ENCODE measurements at regions not wholly inside any gene's neighbourhood (a gene's known extent, or its start where the extent isn't known, plus 50 kb on each side); places are given as distances from the start of the nearest gene placed in this dataset.
A peak's percentile ranks its signal among the peaks of the same experiment; 100 is the strongest.

- DNase-seq (ENCODE audit: low read depth), result no peak
Observed at GRCh38 chr2:158905341-158905740, 63.1 kb upstream of the TANC1 start.

GRCh38 chr2:158905784-158906183 lies 62.7 kb upstream of the TANC1 start:
- no peak for DNase-seq (ENCODE audit: low read depth)

GRCh38 chr2:158907926-158908456 lies 60.4 kb upstream of the TANC1 start:
- no peak for DNase-seq (ENCODE audit: low read depth)

- DNase-seq (ENCODE audit: low read depth), result no peak
Observed at GRCh38 chr2:158912112-158912511, 56.3 kb upstream of the TANC1 start.

GRCh38 chr2:158912765-158913164 lies 55.7 kb upstream of the TANC1 start:
- no peak for DNase-seq (ENCODE audit: low read depth)

GRCh38 chr2:158914066-158914465 lies 54.4 kb upstream of the TANC1 start:
- DNase-seq (ENCODE audit: low read depth), result peak; percentile 25

GRCh38 chr2:158914731-158915130 lies 53.7 kb upstream of the TANC1 start:
- DNase-seq (ENCODE audit: low read depth), result no peak

- DNase-seq (ENCODE audit: low read depth), result no peak
Observed at GRCh38 chr2:158917121-158917520, 51.3 kb upstream of the TANC1 start.

GRCh38 chr2:158918452-158918851 lies 50.0 kb upstream of the TANC1 start:
- no peak for DNase-seq (ENCODE audit: low read depth)

Data from HT1080 (cell line).